GM12892 (cell line): ENCODE measurements at regions not wholly inside any gene's neighbourhood (a gene's known extent, or its start where the extent isn't known, plus 50 kb on each side); places are given as distances from the start of the nearest gene placed in this dataset.

Source experiments
- POLR2A ChIP-seq: IDR thresholded peaks from 2 replicates; pipeline ENCODE4 v1.6.1; 2011; ENCODE audit warnings: low read depth, low read length, control low read depth
- POLR2AphosphoS5 ChIP-seq: IDR thresholded peaks from 2 replicates; pipeline ENCODE4 v1.6.1; 2011; ENCODE audit warnings: low read depth, low read length, control low read depth
- TAF1 ChIP-seq: IDR thresholded peaks from 2 replicates; pipeline ENCODE4 v1.6.1; 2011; ENCODE audit warnings: low read depth, mild to moderate bottlenecking, control low read depth, low read length, borderline replicate concordance

DNA sequence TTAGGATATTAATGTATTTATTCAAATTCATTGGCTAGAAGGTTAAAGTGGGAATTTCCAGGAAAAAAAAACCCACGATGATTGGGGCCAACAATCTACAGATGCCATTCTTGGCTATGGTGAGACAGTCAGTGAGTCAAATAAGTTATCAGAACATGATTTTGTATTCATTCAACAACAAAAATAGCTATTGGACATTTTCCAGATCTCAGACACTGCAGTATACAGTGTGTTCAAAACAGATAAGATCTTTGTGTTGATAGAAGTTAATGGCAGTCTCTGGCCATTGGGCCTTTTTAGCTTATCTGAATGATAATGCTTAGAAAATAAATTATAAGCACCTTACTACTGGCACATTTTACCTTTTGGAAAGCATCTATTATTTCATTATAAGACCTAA is 547.7 kb downstream of the MAT2B start:
- no peak for TF ChIP-seq POLR2A
- TF ChIP-seq POLR2AphosphoS5, result no peak
- no peak for TF ChIP-seq TAF1
